Aorta (tissue), 5 donors: ENCODE measurements at regions not wholly inside any gene's neighbourhood (a gene's known extent, or its start where the extent isn't known, plus 50 kb on each side); places are given as distances from the start of the nearest gene placed in this dataset.
"Not testable (repeated sequence)": the region's sequence is repeated elsewhere in the genome, so short reads cannot be mapped to it uniquely, and the experiment has no call there.

Source experiments
- ATAC-seq: fragments of 200-7000 bp; cut with Tn5 transposase; one replicate; pipeline ENCODE4 v1.9.1; 2022; ENCODE audit warnings: moderate library complexity; ENCODE audit not compliant: low FRiP score
- DNase-seq, 2 donors: peaks; one replicate each; pipeline ENCODE4 v3.0.0-alpha.2; 2020
- H3K27ac ChIP-seq, 2 donors: one replicate each; pipeline ENCODE4 v1.5.1; 2013; ENCODE audit warnings: low read length in 2 of 2, mild to moderate bottlenecking in 2 of 2, moderate library complexity in 2 of 2, control low read depth in 1 of 2, inconsistent platforms in 1 of 2, low read depth in 1 of 2
- H3K27me3 ChIP-seq, 2 donors: one replicate each; pipeline ENCODE4 v1.6.1; 2013; ENCODE audit warnings: control low read depth in 1 of 2, low read length in 1 of 2, mild to moderate bottlenecking in 1 of 2, moderate library complexity in 1 of 2; ENCODE audit not compliant: insufficient read depth in 2 of 2, control insufficient read depth in 1 of 2
- H3K36me3 ChIP-seq, 2 donors: one replicate each; pipeline ENCODE4 v1.6.1; 2013; ENCODE audit warnings: control low read depth in 1 of 2, low read length in 1 of 2, mild to moderate bottlenecking in 1 of 2; ENCODE audit not compliant: insufficient read depth in 2 of 2, control insufficient read depth in 1 of 2
- H3K4me1 ChIP-seq, 2 donors: one replicate each; pipeline ENCODE4 v1.6.1; 2013; ENCODE audit warnings: low read length in 2 of 2, control low read depth in 1 of 2, mild to moderate bottlenecking in 1 of 2, moderate library complexity in 1 of 2; ENCODE audit not compliant: insufficient read depth in 2 of 2, control insufficient read depth in 1 of 2
- H3K4me3 ChIP-seq, 2 donors: one replicate each; pipeline ENCODE4 v1.5.1; 2013; ENCODE audit warnings: low read length in 2 of 2, control low read depth in 1 of 2, mild to moderate bottlenecking in 1 of 2
- H3K9me3 ChIP-seq: one replicate; pipeline ENCODE4 v1.6.1; 2013; ENCODE audit warnings: mild to moderate bottlenecking, low read length; ENCODE audit not compliant: control insufficient read depth
- WGBS, 2 donors: extraction: QIAGEN DNeasy Blood & Tissue Kit; methylation state at CpG; one replicate each; pipeline ENCODE4 v1.1.7; 2013; 5-methylcytosine and 5-hydroxymethylcytosine counted together
- intact Hi-C, 2 donors: fragments of 100-400 bp; cut with DNase I; formaldehyde crosslinking; loops; one replicate each; pipeline versions ENCODE4 v1.14.2 to v1.15.0; 2022
- donor health status: healthy with polysubstance abuse.
- donor health status: Bipolar disorder and iron deficiency.
- donor health status: DM: no; HTN: no; CAD: no.
- donor health status: DM: no; HTN: no; CAD: no.
- donor health status: DM: yes; HTN: yes; CAD: no.

- Histone ChIP-seq H3K36me3 (no peaks in the 10 kb centered on the region), H3K9me3 (no peaks in the 10 kb centered on the region), H3K4me3 (no peak overlapping the region), H3K27me3 (no peaks in the 10 kb centered on the region), H3K4me1 (no peaks in the 10 kb centered on the region), H3K27ac (no peak overlapping the region)
- ATAC-seq = no peak
- intact Hi-C loops = no loop called here
- 55 to 60% methylated on average over 7 of the region's 7 CpGs for WGBS, 2 donors
- no peak for DNase-seq
Measured at GRCh38 chr16:5753381-5753780, 655.8 kb upstream of the EEF2KMT start.

- Histone ChIP-seq H3K4me3 (no peak overlapping the region), H3K27me3 (no peaks in the 10 kb centered on the region), H3K36me3 (no peaks in the 10 kb centered on the region), H3K4me1 (no peaks in the 10 kb centered on the region), H3K9me3 (no peaks in the 10 kb centered on the region), H3K27ac (no peak overlapping the region)
- no peak for ATAC-seq
- intact Hi-C loops = no loop called here
- DNase-seq = no peak
- WGBS, 2 donors = 85 to 90% methylated on average over 4 of the region's 4 CpGs
Measured at GRCh38 chr16:5751216-5751615, 653.6 kb upstream of the EEF2KMT start.

DNA sequence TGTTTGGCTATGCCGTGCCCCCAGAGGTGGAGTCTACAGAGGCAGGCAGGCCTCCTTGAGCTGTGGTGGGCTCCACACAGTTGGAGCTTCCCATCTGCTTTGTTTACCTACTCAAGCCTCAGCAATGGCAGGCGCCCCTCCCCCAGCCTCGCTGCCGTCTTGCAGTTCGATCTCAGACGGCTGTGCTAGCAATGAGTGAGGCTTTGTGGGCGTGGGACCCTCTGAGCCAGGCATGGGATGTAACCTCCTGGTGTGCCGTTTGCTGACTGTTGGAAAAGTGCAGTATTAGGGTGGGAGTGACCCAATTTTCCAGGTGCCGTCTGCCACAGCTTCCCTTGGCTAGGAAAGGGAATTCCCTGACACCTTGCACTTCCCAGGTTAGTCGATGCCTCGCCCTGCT lies 652.8 kb upstream of the EEF2KMT start:
- DNase-seq, H3K9me3 ChIP-seq, H3K27me3 ChIP-seq, H3K27ac ChIP-seq, H3K36me3 ChIP-seq, intact Hi-C loops, H3K4me3 ChIP-seq, ATAC-seq, H3K4me1 ChIP-seq: not testable (repeated sequence)
- 30 to 33% methylated on average over 11 of the region's 11 CpGs for WGBS, 2 donors

DNA sequence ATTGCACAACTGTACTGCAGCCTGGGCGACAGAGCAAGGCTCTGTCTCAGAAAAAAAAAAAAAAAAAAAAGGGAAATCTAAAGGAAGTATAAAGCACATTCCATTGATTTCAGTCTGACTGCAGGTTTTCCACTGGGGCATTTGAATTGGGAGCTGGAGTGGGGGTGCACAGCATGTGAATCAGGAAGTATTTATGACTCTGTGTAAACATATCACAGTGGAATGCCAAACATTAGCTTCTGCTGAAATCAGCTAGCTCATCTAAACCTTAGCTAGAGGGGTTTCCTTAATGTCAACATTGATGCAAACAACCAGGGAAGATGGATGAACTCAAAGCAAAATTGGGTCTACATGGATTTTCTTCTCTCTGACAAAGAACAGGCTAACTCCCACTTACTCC lies 641.0 kb upstream of the EEF2KMT start:
- H3K4me1 ChIP-seq = no peaks in the 10 kb centered on the region
- H3K9me3 ChIP-seq = no peaks in the 10 kb centered on the region
- H3K36me3 ChIP-seq = no peaks in the 10 kb centered on the region
- H3K27me3 ChIP-seq = no peaks in the 10 kb centered on the region
- WGBS, 2 donors = 14 to 22% methylated on average over 1 of the region's 1 CpG
- no peak overlapping the region for H3K4me3 ChIP-seq
- no peak for DNase-seq
- no peak for ATAC-seq
- no peak overlapping the region for H3K27ac ChIP-seq
- intact Hi-C loops = no loop called here

DNA sequence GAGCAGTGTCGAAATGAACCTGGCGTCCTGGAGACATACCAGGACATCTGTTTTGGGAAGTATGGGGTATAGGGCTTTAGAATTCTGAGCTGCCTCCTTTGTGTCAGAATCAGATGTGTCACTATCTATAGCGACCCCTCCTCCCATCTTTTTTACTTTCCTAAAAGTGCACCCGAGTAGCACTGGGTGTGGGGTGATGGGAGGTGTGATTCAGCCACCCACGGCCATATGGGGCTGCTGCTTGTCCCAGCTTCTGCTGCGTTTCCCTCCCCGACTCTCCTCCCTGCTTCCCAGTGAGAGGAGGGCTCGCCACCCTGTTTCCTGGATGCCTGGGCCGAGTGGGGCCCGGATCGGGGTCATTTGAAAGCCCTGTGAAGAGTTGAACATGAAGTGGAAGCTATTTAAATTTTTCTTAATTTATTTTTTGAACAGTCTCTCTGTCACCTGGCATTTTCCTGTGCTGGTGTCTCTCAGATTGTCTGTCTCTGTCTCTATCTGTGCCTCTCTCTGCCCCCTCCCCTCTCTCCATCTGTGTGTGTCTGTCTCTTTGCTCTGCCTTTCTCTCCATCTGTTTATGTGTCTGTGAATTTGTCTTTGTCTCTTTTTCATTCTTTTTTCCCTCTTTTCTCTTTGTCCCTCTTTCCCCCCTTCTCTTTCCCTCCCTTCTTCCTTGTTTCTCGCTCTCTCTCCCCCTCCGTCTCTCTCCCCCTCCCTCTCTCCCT lies 638.8 kb upstream of the EEF2KMT start:
- Histone ChIP-seq H3K4me1 (no peaks in the 10 kb centered on the region), H3K27ac (no peak overlapping the region), H3K27me3 (no peaks in the 10 kb centered on the region), H3K4me3 (no peak overlapping the region), H3K36me3 (no peaks in the 10 kb centered on the region), H3K9me3 (peaks cover 1% of the 10 kb centered on the region)
- WGBS, 2 donors = 26 to 29% methylated on average over 13 of the region's 13 CpGs
- DNase-seq = no peak
- no peak for ATAC-seq
- intact Hi-C loops = no loop called here

DNA sequence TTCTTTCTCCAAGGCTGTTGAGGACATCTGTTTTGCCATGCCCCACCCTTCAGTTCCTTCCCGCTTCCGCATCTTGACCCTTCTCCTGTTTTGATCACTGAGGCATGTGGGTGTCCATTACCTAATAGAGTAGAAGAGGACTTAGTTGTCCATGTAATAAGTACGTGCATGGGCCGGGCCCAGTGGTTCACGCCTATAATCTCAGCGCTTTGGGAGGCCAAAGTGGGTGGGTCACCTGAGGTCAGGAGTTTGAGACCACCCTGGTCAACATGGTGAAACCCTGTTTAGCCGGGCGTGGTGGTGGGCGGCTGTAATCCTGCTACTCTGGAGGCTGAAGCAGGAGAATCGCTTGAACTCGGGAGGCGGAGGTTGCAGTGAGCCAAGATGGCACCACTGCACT lies 637.8 kb upstream of the EEF2KMT start:
- ATAC-seq = no peak
- Histone ChIP-seq H3K27me3 (no peaks in the 10 kb centered on the region), H3K9me3 (peaks cover 4% of the 10 kb centered on the region), H3K27ac (no peak overlapping the region), H3K36me3 (no peaks in the 10 kb centered on the region), H3K4me3 (no peak overlapping the region), H3K4me1 (no peaks in the 10 kb centered on the region)
- intact Hi-C loops = no loop called here
- no peak for DNase-seq
- WGBS, 2 donors = 91 to 93% methylated on average over 12 of the region's 12 CpGs

DNA sequence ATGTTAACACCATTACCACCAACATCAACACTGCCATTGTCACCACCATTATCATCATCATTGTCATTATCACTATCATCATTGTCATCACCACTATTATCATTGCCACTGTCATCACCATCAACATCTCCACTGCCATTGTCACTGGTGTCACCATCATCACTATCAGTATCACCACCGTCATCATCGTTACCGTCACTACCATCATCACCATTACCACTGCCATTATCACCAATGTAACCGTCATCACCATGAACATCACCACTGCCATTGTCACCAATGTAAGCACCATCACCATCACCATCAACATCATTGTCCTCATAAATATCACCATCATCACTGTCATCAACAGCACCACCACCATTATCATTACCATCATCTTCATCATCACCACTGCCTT lies 633.2 kb upstream of the EEF2KMT start:
- WGBS, 2 donors = 93 to 98% methylated on average over 4 of the region's 4 CpGs
- H3K4me1 ChIP-seq = no peaks in the 10 kb centered on the region
- no peak for ATAC-seq

DNA sequence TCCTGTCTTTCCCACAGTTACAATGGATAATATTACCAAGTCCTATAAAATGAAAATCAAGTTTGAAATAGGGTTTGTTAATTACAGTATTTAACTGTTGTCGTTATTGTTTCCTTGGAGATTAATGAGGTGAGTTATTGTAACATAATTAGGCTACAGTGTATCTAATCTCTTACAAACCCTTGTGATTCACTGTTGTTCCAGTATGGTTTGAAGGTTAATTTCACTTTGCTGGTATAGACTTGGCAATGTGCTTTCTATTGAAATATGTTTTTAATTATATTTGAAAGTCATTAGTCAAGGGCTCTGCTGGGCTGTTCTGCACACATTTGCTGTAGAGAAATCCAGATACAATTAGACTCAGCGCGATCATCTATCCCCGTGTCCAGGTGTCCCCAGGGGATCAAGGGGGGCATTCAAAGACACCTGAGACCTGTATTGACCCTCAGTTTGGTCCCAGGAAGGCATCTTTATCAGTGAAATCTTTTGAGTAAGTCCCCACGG lies 624.6 kb upstream of the EEF2KMT start:
- no peak overlapping the region for H3K4me3 ChIP-seq

More for the DNA sequence above, 633.2 kb upstream of the EEF2KMT start:
- H3K27me3 ChIP-seq = no peaks in the 10 kb centered on the region
- H3K27ac ChIP-seq = no peak overlapping the region
- no peak overlapping the region for H3K4me3 ChIP-seq
- no peak for DNase-seq
- no peaks in the 10 kb centered on the region for H3K36me3 ChIP-seq
- intact Hi-C loops = no loop called here
- peaks cover 4% of the 10 kb centered on the region for H3K9me3 ChIP-seq

GRCh38 chr16:5715155-5715554 lies 617.6 kb upstream of the EEF2KMT start:
- H3K27me3 ChIP-seq = no peaks in the 10 kb centered on the region
- WGBS, 2 donors = 51 to 65% methylated on average over 2 of the region's 2 CpGs
- H3K27ac ChIP-seq = no peak overlapping the region
- intact Hi-C loops = no loop called here
- H3K36me3 ChIP-seq = no peaks in the 10 kb centered on the region
- no peak for DNase-seq
- H3K9me3 ChIP-seq = peaks cover under 1% of the 10 kb centered on the region
- no peak for ATAC-seq
- H3K4me3 ChIP-seq = no peak overlapping the region
- H3K4me1 ChIP-seq = no peaks in the 10 kb centered on the region

More for the DNA sequence above, 624.6 kb upstream of the EEF2KMT start:
- WGBS, 2 donors = 80 to 85% methylated on average over 5 of the region's 5 CpGs
- DNase-seq (no peak), ATAC-seq (no peak)
- intact Hi-C loops = no loop called here
- H3K36me3 ChIP-seq = no peaks in the 10 kb centered on the region
- H3K4me1 ChIP-seq = no peaks in the 10 kb centered on the region
- no peaks in the 10 kb centered on the region for H3K27me3 ChIP-seq
- peaks cover 3% of the 10 kb centered on the region for H3K9me3 ChIP-seq
- H3K27ac ChIP-seq = no peak overlapping the region
